Fibroblast of lung (primary cell): ENCODE measurements at regions not wholly inside any gene's neighbourhood (a gene's known extent, or its start where the extent isn't known, plus 50 kb on each side); places are given as distances from the start of the nearest gene placed in this dataset.

Source experiments
- DNase-seq, 2 donors: peaks; one replicate each; pipeline versions ENCODE4 v3.0.0 to v3.0.0-alpha.2; 2010; ENCODE audit warnings: low read depth in 2 of 2
- H2AFZ ChIP-seq: 2 replicates; pipeline ENCODE4 v1.5.1; 2012; ENCODE audit warnings: low read length, control low read depth, inconsistent platforms
- H3K27ac ChIP-seq: 2 replicates; pipeline ENCODE4 v1.5.1; 2011; ENCODE audit warnings: low read length, control low read depth; ENCODE audit not compliant: insufficient read depth
- H3K27me3 ChIP-seq: 2 replicates; pipeline ENCODE4 v1.5.1; 2011; ENCODE audit warnings: mild to moderate bottlenecking, low read length; ENCODE audit not compliant: control insufficient read depth, insufficient read depth
- H3K36me3 ChIP-seq: 2 replicates; pipeline ENCODE4 v1.5.1; 2011; ENCODE audit warnings: low read length; ENCODE audit not compliant: control insufficient read depth, insufficient read depth
- H3K4me1 ChIP-seq: 2 replicates; pipeline ENCODE4 v1.5.1; 2011; ENCODE audit warnings: low read length; ENCODE audit not compliant: control insufficient read depth, insufficient read depth; ENCODE audit errors: extremely low read depth
- H3K4me2 ChIP-seq: 2 replicates; pipeline ENCODE4 v1.5.1; 2011; ENCODE audit warnings: low read length, control low read depth; ENCODE audit not compliant: insufficient read depth; ENCODE audit errors: extremely low read depth
- H3K4me3 ChIP-seq, 4 experiments: fragments of 200-600 bp in 1 of 4; sonication (generic) in 1 of 4; replicated peaks in 1 of 4; 2 replicates each; pipeline ENCODE4 v1.5.1; 2011 to 2016; ENCODE audit warnings: low read length in 4 of 4, low read depth in 3 of 4, mild to moderate bottlenecking in 3 of 4, control low read depth in 2 of 4, inconsistent platforms in 1 of 4, mixed read lengths in 1 of 4; ENCODE audit not compliant: insufficient read depth in 1 of 4; ENCODE audit errors: control extremely low read depth in 1 of 4
- H3K79me2 ChIP-seq: 2 replicates; pipeline ENCODE4 v1.5.1; 2012; ENCODE audit warnings: mild to moderate bottlenecking, low read length, inconsistent platforms; ENCODE audit not compliant: control insufficient read depth, insufficient read depth
- H3K9ac ChIP-seq: 2 replicates; pipeline ENCODE4 v1.5.1; 2011; ENCODE audit warnings: mild to moderate bottlenecking, low read length, control low read depth; ENCODE audit not compliant: insufficient read depth
- H3K9me3 ChIP-seq: 2 replicates; pipeline ENCODE4 v1.5.1; 2012; ENCODE audit warnings: low read depth, low read length; ENCODE audit not compliant: control insufficient read depth, insufficient read depth
- H4K20me1 ChIP-seq: 2 replicates; pipeline ENCODE4 v1.5.1; 2011; ENCODE audit warnings: low read length; ENCODE audit not compliant: control insufficient read depth, insufficient read depth; ENCODE audit errors: extremely low read depth
- EZH2 ChIP-seq: IDR thresholded peaks from 2 replicates; pipeline ENCODE4 v1.5.1; 2012; ENCODE audit warnings: low read length, control low read depth, mild to moderate bottlenecking; ENCODE audit errors: missing control alignments
- TF ChIP-seq, protein P1 (sequence below), 2 donors: IDR thresholded peaks in 1 of 2; conservative IDR thresholded peaks in 1 of 2; 1 replicate in 1 of 2; 2 replicates in 1 of 2; pipeline ENCODE4 v1.5.1; 2011 to 2012; ENCODE audit warnings: low read length in 2 of 2, control low read depth in 1 of 2, inconsistent platforms in 1 of 2, low read depth in 1 of 2, mild to moderate bottlenecking in 1 of 2

- H3K79me2 ChIP-seq = no peaks in the 10 kb centered on the region
- H3K4me2 ChIP-seq = no peak overlapping the region
- H2AFZ ChIP-seq = no peak overlapping the region
- H3K27me3 ChIP-seq = peaks cover 4% of the 10 kb centered on the region
- no peaks in the 10 kb centered on the region for H4K20me1 ChIP-seq
- no peaks in the 10 kb centered on the region for H3K9me3 ChIP-seq
- no peak overlapping the region for H3K9ac ChIP-seq
- no peak overlapping the region for H3K4me3 ChIP-seq
- no peaks in the 10 kb centered on the region for H3K4me1 ChIP-seq
- no peak for DNase-seq
- no peaks in the 10 kb centered on the region for H3K36me3 ChIP-seq
- TF ChIP-seq EZH2 = no peak
- TF ChIP-seq, protein P1, sequence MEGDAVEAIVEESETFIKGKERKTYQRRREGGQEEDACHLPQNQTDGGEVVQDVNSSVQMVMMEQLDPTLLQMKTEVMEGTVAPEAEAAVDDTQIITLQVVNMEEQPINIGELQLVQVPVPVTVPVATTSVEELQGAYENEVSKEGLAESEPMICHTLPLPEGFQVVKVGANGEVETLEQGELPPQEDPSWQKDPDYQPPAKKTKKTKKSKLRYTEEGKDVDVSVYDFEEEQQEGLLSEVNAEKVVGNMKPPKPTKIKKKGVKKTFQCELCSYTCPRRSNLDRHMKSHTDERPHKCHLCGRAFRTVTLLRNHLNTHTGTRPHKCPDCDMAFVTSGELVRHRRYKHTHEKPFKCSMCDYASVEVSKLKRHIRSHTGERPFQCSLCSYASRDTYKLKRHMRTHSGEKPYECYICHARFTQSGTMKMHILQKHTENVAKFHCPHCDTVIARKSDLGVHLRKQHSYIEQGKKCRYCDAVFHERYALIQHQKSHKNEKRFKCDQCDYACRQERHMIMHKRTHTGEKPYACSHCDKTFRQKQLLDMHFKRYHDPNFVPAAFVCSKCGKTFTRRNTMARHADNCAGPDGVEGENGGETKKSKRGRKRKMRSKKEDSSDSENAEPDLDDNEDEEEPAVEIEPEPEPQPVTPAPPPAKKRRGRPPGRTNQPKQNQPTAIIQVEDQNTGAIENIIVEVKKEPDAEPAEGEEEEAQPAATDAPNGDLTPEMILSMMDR (conservative IDR thresholded peaks at IDR 0.05 in 1 of 2, IDR thresholded peaks at IDR 0.05 in 1 of 2; ENCODE audit: low read depth in 1 of 2, low read length in 2 of 2) = no peak
- no peak overlapping the region for H3K27ac ChIP-seq
These were observed 134.6 kb upstream of the RANBP3L start for GRCh38 chr5:36436306-36436705.

GRCh38 chr5:36438765-36439561 lies 137.3 kb upstream of the RANBP3L start:
- Histone ChIP-seq H3K4me1 (no peaks in the 10 kb centered on the region), H3K27ac (no peak overlapping the region), H3K4me3 (no peak overlapping the region), H3K9me3 (no peaks in the 10 kb centered on the region), H3K9ac (no peak overlapping the region), H4K20me1 (no peaks in the 10 kb centered on the region), H3K36me3 (no peaks in the 10 kb centered on the region), H3K4me2 (no peak overlapping the region), H3K27me3 (peaks cover 4% of the 10 kb centered on the region), H3K79me2 (no peaks in the 10 kb centered on the region), H2AFZ (no peak overlapping the region)
- peak in 1 of 2 donors; percentile 24 for DNase-seq
- TF ChIP-seq EZH2 = no peak
- TF ChIP-seq, protein P1 (conservative IDR thresholded peaks at IDR 0.05 in 1 of 2, IDR thresholded peaks at IDR 0.05 in 1 of 2; ENCODE audit: low read depth in 1 of 2, low read length in 2 of 2) = no peak

DNA sequence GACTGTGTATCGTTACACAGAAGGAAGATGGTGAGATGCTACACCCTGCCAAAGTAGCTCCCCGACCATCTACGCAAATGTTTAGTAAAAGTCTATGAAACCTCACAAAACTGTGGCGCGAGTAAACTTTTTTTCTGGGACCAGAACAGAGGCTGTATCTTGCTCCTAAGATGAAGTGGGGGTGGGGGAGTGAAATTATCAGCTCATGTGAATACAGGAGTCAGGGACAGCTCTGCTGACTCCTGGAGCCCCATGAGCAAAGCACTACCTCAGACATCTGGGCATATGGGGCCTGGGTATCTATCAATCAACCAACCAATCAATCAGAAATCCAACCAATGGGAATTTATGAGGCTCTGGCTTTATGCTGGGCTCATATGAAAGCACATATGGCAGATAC lies 138.6 kb upstream of the RANBP3L start:
- no peaks in the 10 kb centered on the region for H4K20me1 ChIP-seq
- no peaks in the 10 kb centered on the region for H3K36me3 ChIP-seq
- no peaks in the 10 kb centered on the region for H3K79me2 ChIP-seq
- H3K27me3 ChIP-seq = peaks cover 4% of the 10 kb centered on the region
- peaks cover 2% of the 10 kb centered on the region for H3K4me1 ChIP-seq
- H2AFZ ChIP-seq = no peak overlapping the region
- no peak overlapping the region for H3K27ac ChIP-seq
- TF ChIP-seq, protein P1 (conservative IDR thresholded peaks at IDR 0.05 in 1 of 2, IDR thresholded peaks at IDR 0.05 in 1 of 2; ENCODE audit: low read depth in 1 of 2, low read length in 2 of 2) = no peak
- H3K9ac ChIP-seq = no peak overlapping the region
- no peak overlapping the region for H3K4me3 ChIP-seq
- H3K9me3 ChIP-seq = no peaks in the 10 kb centered on the region
- DNase-seq = no peak
- H3K4me2 ChIP-seq = no peak overlapping the region
